ENCODE measurements at regions not wholly inside any gene's neighbourhood (a gene's known extent, or its start where the extent isn't known, plus 50 kb on each side); places are given as distances from the start of the nearest gene placed in this dataset.
A peak's percentile ranks its signal among the peaks of the same experiment; 100 is the strongest.
"Not testable (repeated sequence)": the region's sequence is repeated elsewhere in the genome, so short reads cannot be mapped to it uniquely, and the experiment has no call there.

GRCh38 chr4:66554826-66555225, 884.5 kb upstream of the EPHA5 start:
- no peak for DNase-seq (ENCODE audit: low spot score)

GRCh38 chr4:66545301-66545700, 875.0 kb upstream of the EPHA5 start:
- DNase-seq (ENCODE audit: low spot score): not testable (repeated sequence)

- DNase-seq (ENCODE audit: low spot score): no peak
Measured at GRCh38 chr4:66544281-66544680, 874.0 kb upstream of the EPHA5 start.

- no peak for DNase-seq (ENCODE audit: low spot score)
Measured at GRCh38 chr4:66539745-66540144, 869.5 kb upstream of the EPHA5 start.

GRCh38 chr4:66524781-66525180, 854.5 kb upstream of the EPHA5 start:
- no peak for DNase-seq (ENCODE audit: low spot score)

- DNase-seq (ENCODE audit: low spot score): no peak
Measured at GRCh38 chr4:66522244-66522643, 852.0 kb upstream of the EPHA5 start.

GRCh38 chr4:66516940-66517339, 846.7 kb upstream of the EPHA5 start:
- DNase-seq (ENCODE audit: low spot score): no peak

GRCh38 chr4:66506985-66507384, 836.7 kb upstream of the EPHA5 start:
- no peak for DNase-seq (ENCODE audit: low spot score)

- no peak for DNase-seq (ENCODE audit: low spot score)
Measured at GRCh38 chr4:66501997-66502396, 831.7 kb upstream of the EPHA5 start.

GRCh38 chr4:66490729-66491128, 820.4 kb upstream of the EPHA5 start:
- DNase-seq (ENCODE audit: low spot score): no peak

GRCh38 chr4:66489783-66490452, 819.6 kb upstream of the EPHA5 start:
- no peak for DNase-seq (ENCODE audit: low spot score)

GRCh38 chr4:66489370-66489769, 819.1 kb upstream of the EPHA5 start:
- no peak for DNase-seq (ENCODE audit: low spot score)

- no peak for DNase-seq (ENCODE audit: low spot score)
Measured at GRCh38 chr4:66486068-66486467, 815.8 kb upstream of the EPHA5 start.

- no peak for DNase-seq (ENCODE audit: low spot score)
Measured at GRCh38 chr4:66482186-66482585, 811.9 kb upstream of the EPHA5 start.

- peak; percentile 17 for DNase-seq (ENCODE audit: low spot score)
Measured at GRCh38 chr4:66475596-66475995, 805.3 kb upstream of the EPHA5 start.

- no peak for DNase-seq (ENCODE audit: low spot score)
Measured at GRCh38 chr4:66465111-66465510, 794.8 kb upstream of the EPHA5 start.

GRCh38 chr4:66462890-66463289, 792.6 kb upstream of the EPHA5 start:
- DNase-seq (ENCODE audit: low spot score): not testable (repeated sequence)

GRCh38 chr4:66451741-66452140, 781.5 kb upstream of the EPHA5 start:
- DNase-seq (ENCODE audit: low spot score): no peak

GRCh38 chr4:66443008-66443407, 772.7 kb upstream of the EPHA5 start:
- DNase-seq (ENCODE audit: low spot score): no peak

GRCh38 chr4:66439508-66439907, 769.2 kb upstream of the EPHA5 start:
- DNase-seq (ENCODE audit: low spot score): no peak

- DNase-seq (ENCODE audit: low spot score): no peak
Measured at GRCh38 chr4:66433706-66434105, 763.4 kb upstream of the EPHA5 start.

GRCh38 chr4:66430856-66431255, 760.6 kb upstream of the EPHA5 start:
- DNase-seq (ENCODE audit: low spot score): no peak

GRCh38 chr4:66429276-66429675, 759.0 kb upstream of the EPHA5 start:
- no peak for DNase-seq (ENCODE audit: low spot score)

- no peak for DNase-seq (ENCODE audit: low spot score)
Measured at GRCh38 chr4:66416425-66416824, 746.1 kb upstream of the EPHA5 start.

- DNase-seq (ENCODE audit: low spot score): no peak
Measured at GRCh38 chr4:66404141-66404540, 733.9 kb upstream of the EPHA5 start.
